Parathyroid adenoma (tissue), 2 donors: ENCODE measurements at regions not wholly inside any gene's neighbourhood (a gene's known extent, or its start where the extent isn't known, plus 50 kb on each side); places are given as distances from the start of the nearest gene placed in this dataset.

Experiments
- H2AFZ ChIP-seq: fragments of 300-600 bp; sonication (generic); one replicate; pipeline ENCODE4 v1.7.0; 2017; ENCODE audit warnings: antibody characterized with exemption, mild to moderate bottlenecking
- H3K27ac ChIP-seq: fragments of 300-600 bp; sonication (generic); one replicate; pipeline ENCODE4 v1.7.0; 2017
- H3K27me3 ChIP-seq: fragments of 300-600 bp; sonication (generic); one replicate; pipeline ENCODE4 v1.7.0; 2017; ENCODE audit warnings: low read length; ENCODE audit not compliant: control insufficient read depth, insufficient read depth
- H3K36me3 ChIP-seq: fragments of 300-600 bp; sonication (generic); one replicate; pipeline ENCODE4 v1.7.0; 2017; ENCODE audit warnings: low read length; ENCODE audit not compliant: control insufficient read depth, insufficient read depth
- H3K4me1 ChIP-seq: fragments of 300-600 bp; sonication (generic); one replicate; pipeline ENCODE4 v1.7.0; 2017; ENCODE audit warnings: control low read depth
- H3K4me2 ChIP-seq: fragments of 300-600 bp; sonication (generic); one replicate; pipeline ENCODE4 v1.7.0; 2017; ENCODE audit warnings: low read length
- H3K4me3 ChIP-seq: fragments of 300-600 bp; sonication (generic); one replicate; pipeline ENCODE4 v1.7.0; 2017; ENCODE audit warnings: low read depth, low read length
- H3K79me2 ChIP-seq: fragments of 300-600 bp; sonication (generic); one replicate; pipeline ENCODE4 v1.7.0; 2017; ENCODE audit warnings: control low read depth
- H3K9ac ChIP-seq: fragments of 300-600 bp; sonication (generic); one replicate; pipeline ENCODE4 v1.7.0; 2017; ENCODE audit warnings: mild to moderate bottlenecking
- H3K9me3 ChIP-seq: fragments of 300-600 bp; sonication (generic); one replicate; pipeline ENCODE4 v1.7.0; 2017; ENCODE audit warnings: low read length; ENCODE audit not compliant: control insufficient read depth
- CTCF ChIP-seq: fragments of 300-600 bp; sonication (generic); IDR thresholded peaks from one replicate; pipeline ENCODE4 v1.7.0; 2017; ENCODE audit warnings: antibody characterized with exemption, mild to moderate bottlenecking
- donor health status: primary hyperparathyroidism.

GRCh38 chr2:106708209-106708608 lies 177.8 kb downstream of the ST6GAL2 start:
- TF ChIP-seq CTCF: no peak
- Histone ChIP-seq H3K9me3 (no peaks in the 10 kb centered on the region), H3K4me2 (no peak overlapping the region), H3K36me3 (no peaks in the 10 kb centered on the region), H3K27ac (no peak overlapping the region), H3K4me3 (no peak overlapping the region), H2AFZ (no peak overlapping the region), H3K27me3 (no peaks in the 10 kb centered on the region), H3K4me1 (no peaks in the 10 kb centered on the region), H3K9ac (no peak overlapping the region), H3K79me2 (no peaks in the 10 kb centered on the region)

DNA sequence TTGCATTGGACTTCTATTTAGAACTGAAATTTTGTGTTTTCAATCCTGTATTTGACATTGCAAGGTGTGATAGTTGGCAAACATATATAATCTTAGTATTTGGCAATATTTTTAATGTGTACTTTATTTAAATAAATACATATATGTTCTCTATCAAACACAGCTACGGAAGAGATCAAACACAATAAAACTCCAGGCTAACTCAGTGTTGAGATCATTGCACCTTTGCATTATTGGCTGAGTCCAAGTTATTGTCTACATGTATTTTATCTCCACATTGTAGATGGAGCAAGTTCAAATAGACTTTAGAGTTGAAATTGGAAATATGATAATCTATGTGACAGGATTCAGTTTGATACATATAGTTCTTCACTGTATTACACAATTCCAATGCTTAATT lies 176.7 kb downstream of the ST6GAL2 start:
- Histone ChIP-seq H3K27me3 (no peaks in the 10 kb centered on the region), H3K4me1 (no peaks in the 10 kb centered on the region), H3K79me2 (no peaks in the 10 kb centered on the region), H3K27ac (no peak overlapping the region), H3K9ac (no peak overlapping the region), H3K36me3 (no peaks in the 10 kb centered on the region), H3K9me3 (no peaks in the 10 kb centered on the region), H3K4me3 (no peak overlapping the region), H3K4me2 (no peak overlapping the region), H2AFZ (no peak overlapping the region)
- no peak for TF ChIP-seq CTCF

GRCh38 chr2:106719222-106719621 lies 166.7 kb downstream of the ST6GAL2 start:
- Histone ChIP-seq H3K36me3 (no peaks in the 10 kb centered on the region), H3K4me3 (no peak overlapping the region), H3K9ac (no peak overlapping the region), H3K79me2 (no peaks in the 10 kb centered on the region), H3K4me2 (no peak overlapping the region), H3K4me1 (no peaks in the 10 kb centered on the region), H2AFZ (no peak overlapping the region), H3K27ac (no peak overlapping the region), H3K9me3 (no peaks in the 10 kb centered on the region), H3K27me3 (no peaks in the 10 kb centered on the region)
- no peak for TF ChIP-seq CTCF

DNA sequence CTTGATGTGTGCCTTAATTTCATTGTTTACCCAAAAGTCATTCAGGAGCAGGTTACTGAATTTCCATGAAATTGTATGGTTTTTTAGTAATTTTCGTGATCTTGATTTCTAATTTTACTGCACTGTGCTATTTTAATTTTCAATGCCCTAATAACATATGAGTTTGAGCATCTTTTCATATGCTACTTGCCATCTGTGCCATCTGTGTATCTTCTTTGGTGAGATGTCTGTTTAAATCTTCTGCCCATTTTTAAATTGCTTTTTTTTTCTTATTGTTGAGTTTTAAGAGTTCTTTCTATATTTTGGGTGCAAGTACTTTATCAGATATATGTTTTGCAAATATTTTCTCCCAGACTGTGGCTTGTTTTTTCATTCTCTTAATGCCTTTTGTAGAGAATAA lies 165.9 kb downstream of the ST6GAL2 start:
- H3K4me2 ChIP-seq: no peak overlapping the region
- H3K9me3 ChIP-seq: no peaks in the 10 kb centered on the region
- H3K79me2 ChIP-seq: no peaks in the 10 kb centered on the region
- no peak for TF ChIP-seq CTCF
- H3K27ac ChIP-seq: no peak overlapping the region
- H2AFZ ChIP-seq: no peak overlapping the region
- H3K36me3 ChIP-seq: no peaks in the 10 kb centered on the region
- H3K9ac ChIP-seq: no peak overlapping the region
- H3K4me1 ChIP-seq: no peaks in the 10 kb centered on the region
- H3K27me3 ChIP-seq: no peaks in the 10 kb centered on the region
- H3K4me3 ChIP-seq: no peak overlapping the region

GRCh38 chr2:106724301-106724794 lies 161.6 kb downstream of the ST6GAL2 start:
- Histone ChIP-seq H3K27ac (no peak overlapping the region), H3K4me3 (no peak overlapping the region), H3K9ac (no peak overlapping the region), H3K4me1 (no peaks in the 10 kb centered on the region), H3K9me3 (no peaks in the 10 kb centered on the region), H3K79me2 (no peaks in the 10 kb centered on the region), H3K36me3 (no peaks in the 10 kb centered on the region), H3K27me3 (no peaks in the 10 kb centered on the region), H2AFZ (no peak overlapping the region), H3K4me2 (no peak overlapping the region)
- TF ChIP-seq CTCF: no peak
